HG02571 (cell line): ENCODE measurements at regions not wholly inside any gene's neighbourhood (a gene's known extent, or its start where the extent isn't known, plus 50 kb on each side); places are given as distances from the start of the nearest gene placed in this dataset.
A peak's percentile ranks its signal among the peaks of the same experiment; 100 is the strongest.

Experiments used
- ATAC-seq: cut with Tn5 transposase; IDR thresholded peaks from one replicate; pipeline ENCODE4 v1.9.1; 2021; ENCODE audit warnings: mild to moderate bottlenecking, moderate library complexity; ENCODE audit not compliant: unreplicated experiment

DNA sequence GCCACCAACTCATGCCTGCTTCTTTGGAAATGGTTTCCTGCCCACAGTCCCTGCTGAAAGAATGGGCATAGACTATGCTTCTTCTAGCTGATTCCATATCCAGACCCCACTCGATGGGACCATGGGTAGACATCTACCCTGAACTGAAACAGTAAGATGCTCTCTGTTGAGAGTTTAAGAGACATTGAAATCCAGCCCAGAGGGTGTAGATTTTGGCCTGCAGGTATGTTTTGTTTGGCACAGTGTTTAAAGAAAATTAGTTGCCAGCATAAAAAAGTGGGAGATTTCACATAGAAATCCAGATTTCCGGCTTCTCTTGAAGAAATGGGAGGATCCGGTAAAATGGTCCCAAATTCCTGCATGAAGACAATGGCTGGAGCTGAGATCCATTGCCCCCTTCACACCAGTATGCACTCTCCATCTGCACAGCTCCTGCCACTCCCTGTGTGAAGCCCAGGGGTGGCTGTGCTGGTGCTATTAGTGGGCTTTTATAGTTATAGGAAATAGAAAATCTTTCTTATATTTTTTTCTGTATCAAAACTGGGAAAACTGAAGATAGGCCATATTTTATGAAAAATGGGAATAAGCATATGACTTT is 218.1 kb downstream of the PTEN start:
- ATAC-seq, result no peak

GRCh38 chr10:88082391-88082790 is 219.0 kb downstream of the PTEN start:
- peak; percentile 22 for ATAC-seq

DNA sequence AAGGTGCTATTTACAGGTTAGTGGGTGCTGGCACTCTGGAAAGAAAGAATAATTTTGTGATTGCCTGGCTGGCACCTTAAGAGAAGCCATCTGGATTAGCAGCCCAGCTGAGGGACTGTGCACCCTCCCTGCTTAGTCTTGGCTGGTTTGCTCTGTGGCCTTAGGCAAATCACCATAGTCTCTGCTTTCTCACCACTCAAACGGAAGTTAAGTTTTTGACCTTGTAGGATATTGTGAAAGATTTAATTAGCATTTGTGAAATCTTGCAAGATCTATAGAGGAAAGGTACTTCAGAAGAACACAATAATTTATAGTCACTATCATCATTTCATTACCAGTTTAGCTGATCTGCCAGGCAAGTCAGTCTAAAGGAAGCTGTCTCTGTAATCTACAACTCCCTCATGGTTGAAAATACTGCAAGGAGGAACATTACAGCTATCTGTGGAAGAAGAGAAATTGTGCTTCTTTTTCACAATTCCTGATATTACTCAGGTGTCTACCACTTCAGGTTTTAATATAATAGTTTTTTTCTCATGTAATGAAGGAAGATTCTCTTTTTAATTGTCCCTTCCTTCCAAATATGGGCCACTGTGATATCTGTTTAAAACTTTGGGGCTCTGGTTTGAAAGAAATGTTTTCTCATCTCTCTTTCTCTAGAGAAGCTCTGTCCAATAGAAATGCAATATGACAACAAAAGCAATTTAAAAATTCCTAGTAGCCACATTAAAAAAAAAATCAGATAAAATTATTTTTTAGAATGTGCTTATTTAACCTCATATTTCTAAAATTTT is 219.6 kb downstream of the PTEN start:
- ATAC-seq, result peak; percentile 62

DNA sequence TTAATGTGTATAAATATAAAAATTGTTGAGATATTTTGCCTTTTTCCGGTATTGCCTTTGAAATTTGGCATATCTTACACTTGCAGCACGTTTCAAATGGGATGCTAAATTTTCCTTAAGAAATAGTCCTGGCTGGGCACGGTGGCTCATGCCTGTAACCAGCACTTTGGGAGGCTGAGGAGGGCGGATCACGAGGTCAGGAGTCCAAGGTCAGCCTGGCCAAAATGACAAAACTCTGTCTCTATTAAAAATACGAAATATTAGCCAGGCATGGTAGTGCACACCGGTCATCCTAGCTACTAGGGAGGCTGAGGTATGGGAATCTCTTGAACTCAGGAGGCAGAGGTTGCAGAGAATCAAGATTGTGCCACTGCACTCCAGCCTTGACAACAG is 220.2 kb downstream of the PTEN start:
- ATAC-seq, result no peak

- ATAC-seq, result no peak
These were observed 222.9 kb downstream of the PTEN start for GRCh38 chr10:88086187-88086960.

DNA sequence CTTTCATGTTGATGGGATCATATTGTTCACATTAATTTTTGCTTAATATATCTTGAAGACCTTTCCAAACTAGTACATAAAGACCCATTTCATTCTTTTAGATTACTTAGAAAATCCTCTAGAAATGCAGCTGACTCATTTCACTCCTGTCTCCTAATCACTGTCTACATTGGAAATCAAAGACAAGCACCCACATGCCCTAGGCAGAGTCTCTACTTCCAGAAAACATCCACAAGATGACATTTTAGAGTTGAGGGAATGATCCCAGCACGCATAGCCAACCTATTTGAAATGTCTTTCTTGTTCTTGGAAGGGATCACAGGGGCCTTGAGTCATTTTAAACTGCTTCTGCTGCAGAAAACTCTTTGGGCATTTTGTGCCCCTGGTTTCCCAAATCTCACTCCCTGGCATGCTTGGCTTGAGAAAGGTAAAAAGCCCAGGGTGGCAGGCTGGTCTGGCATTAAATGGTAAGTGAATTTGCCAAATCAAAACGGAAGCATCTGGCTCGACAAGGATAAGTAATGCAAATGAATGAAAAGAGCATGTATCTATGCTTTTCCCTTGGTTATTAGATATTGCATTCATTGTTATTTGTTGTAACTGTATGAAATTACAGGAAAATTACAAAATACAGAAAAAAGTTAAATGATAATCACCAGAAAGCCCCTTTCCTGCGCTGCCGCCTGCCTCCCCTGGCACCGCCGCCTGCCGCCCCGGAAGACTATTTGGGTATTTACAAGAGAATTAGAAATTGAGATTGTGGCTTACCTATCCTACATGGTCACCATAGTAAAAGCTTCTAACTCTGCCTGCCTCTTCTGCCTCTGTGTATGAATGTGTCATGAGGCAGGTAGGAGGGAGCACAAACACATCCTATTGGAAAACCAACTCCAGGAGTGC is 225.3 kb downstream of the PTEN start:
- ATAC-seq, result no peak

GRCh38 chr10:88089498-88089897 is 226.1 kb downstream of the PTEN start:
- ATAC-seq, result no peak

GRCh38 chr10:88090568-88091214 is 227.3 kb downstream of the PTEN start:
- ATAC-seq, result no peak

- ATAC-seq, result peak; percentile 76
These were observed 228.2 kb downstream of the PTEN start for GRCh38 chr10:88091490-88092061.

- no peak for ATAC-seq
These were observed 228.8 kb downstream of the PTEN start for GRCh38 chr10:88092265-88092664.

DNA sequence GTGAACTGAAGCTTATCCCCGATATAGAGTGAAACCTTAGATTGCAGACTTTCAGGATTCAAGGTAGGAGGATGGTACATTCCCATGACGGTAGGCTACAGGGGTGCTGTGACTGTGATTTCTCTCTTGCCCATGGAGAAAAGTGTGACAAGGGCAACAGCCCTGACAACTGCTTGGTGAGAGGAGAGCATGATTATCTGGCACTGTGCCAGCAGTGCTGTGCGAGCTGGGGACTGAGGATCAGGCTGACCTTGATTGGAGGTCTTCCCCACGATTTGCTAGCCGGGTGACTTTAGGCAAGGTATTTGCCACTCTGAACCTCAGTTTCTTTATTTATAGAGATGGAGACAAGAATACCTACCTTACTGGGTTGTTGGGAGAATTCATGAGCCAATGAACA is 229.5 kb downstream of the PTEN start:
- no peak for ATAC-seq

GRCh38 chr10:88094795-88095194 is 231.4 kb downstream of the PTEN start:
- ATAC-seq, result no peak

- no peak for ATAC-seq
These were observed 231.8 kb downstream of the PTEN start for GRCh38 chr10:88095223-88095721.

- ATAC-seq, result no peak
These were observed 232.5 kb downstream of the PTEN start for GRCh38 chr10:88095778-88096431.

DNA sequence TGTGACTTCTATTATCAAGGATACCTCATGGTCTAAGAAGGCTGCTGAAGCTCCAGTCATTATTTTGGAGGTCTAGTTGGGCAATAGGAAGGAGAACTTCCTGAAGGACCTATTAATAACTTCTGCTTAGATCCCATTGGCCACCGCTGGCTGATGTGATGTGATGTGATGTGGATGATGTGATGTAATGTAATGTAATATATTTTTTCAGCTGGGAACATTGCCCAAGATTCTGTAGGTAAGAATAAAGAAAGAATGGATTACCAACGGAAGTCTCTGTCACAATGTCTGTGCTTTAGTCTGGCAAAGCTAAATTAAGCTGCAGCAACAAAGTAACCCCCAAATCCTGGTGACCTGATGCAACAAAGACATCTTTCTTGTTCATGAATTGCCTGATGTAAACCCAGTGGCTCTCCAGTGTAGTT is 233.7 kb downstream of the PTEN start:
- ATAC-seq, result no peak

GRCh38 chr10:88097536-88097935 is 234.1 kb downstream of the PTEN start:
- ATAC-seq, result no peak

GRCh38 chr10:88100281-88100680 is 236.9 kb downstream of the PTEN start:
- ATAC-seq, result no peak

DNA sequence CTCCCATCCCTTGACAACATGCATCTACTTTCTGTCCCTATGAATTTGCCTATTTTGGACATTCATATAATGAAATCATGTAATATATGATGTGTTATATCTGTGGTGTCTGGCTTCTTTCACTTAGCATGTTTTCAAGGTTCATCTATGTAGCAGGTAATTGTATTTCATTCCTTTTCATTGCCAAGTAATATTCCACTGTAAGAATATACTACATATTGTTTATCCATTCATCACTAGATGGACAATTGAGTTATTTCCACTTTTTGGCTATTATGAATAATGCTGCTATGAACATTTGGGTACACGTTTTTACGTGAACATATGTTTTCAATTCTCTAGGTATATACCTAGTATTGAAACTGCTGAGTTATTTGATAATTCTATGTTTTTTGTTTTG is 238.2 kb downstream of the PTEN start:
- no peak for ATAC-seq

- ATAC-seq, result no peak
These were observed 240.2 kb downstream of the PTEN start for GRCh38 chr10:88103576-88103975.
